B cell (primary cell): ENCODE measurements at regions not wholly inside any gene's neighbourhood (a gene's known extent, or its start where the extent isn't known, plus 50 kb on each side); places are given as distances from the start of the nearest gene placed in this dataset.

Source experiments
- CTCF ChIP-seq: fragments of 200-600 bp; IDR thresholded peaks from one replicate; pipeline ENCODE4 v1.8.0; 2022; ENCODE audit warnings: antibody characterized with exemption, mild to moderate bottlenecking
- EZH2 ChIP-seq: IDR thresholded peaks from 2 replicates; pipeline ENCODE4 v1.6.1; 2012; ENCODE audit warnings: borderline replicate concordance, low read depth, mild to moderate bottlenecking, moderate library complexity, low read length; ENCODE audit not compliant: insufficient read depth, poor library complexity, severe bottlenecking

GRCh38 chrX:25878806-25879205, 259.3 kb upstream of the MAGEB18 start:
- TF ChIP-seq CTCF (no peak), EZH2 (no peak)
